ENCODE measurements at regions not wholly inside any gene's neighbourhood (a gene's known extent, or its start where the extent isn't known, plus 50 kb on each side); places are given as distances from the start of the nearest gene placed in this dataset.

- H3K9me3 ChIP-seq (ENCODE audit: control insufficient read depth, low read depth, low read length), result no peaks in the 10 kb centered on the region
- H3T11ph ChIP-seq (ENCODE audit: low read length), result no peak overlapping the region
- H3K18ac ChIP-seq (ENCODE audit: insufficient read length, low read depth, low read length), result no peak overlapping the region
- H2AFZ ChIP-seq (ENCODE audit: low read length), result no peak overlapping the region
- no peak overlapping the region for H3K9ac ChIP-seq (ENCODE audit: extremely low read depth, insufficient read length, low read length)
- no peak overlapping the region for H3K4ac ChIP-seq (ENCODE audit: low read depth, low read length)
- no peaks in the 10 kb centered on the region for H3K4me1 ChIP-seq (ENCODE audit: insufficient read depth, low read length)
- no peak overlapping the region for H2BK120ac ChIP-seq (ENCODE audit: low read depth, low read length, poor library complexity, severe bottlenecking)
- no peak overlapping the region for H3K4me2 ChIP-seq (ENCODE audit: insufficient read depth, insufficient read length, low read length)
- H3K79me1 ChIP-seq (ENCODE audit: insufficient read depth, low read depth, low read length, poor library complexity, severe bottlenecking), result no peaks in the 10 kb centered on the region
- H4K20me1 ChIP-seq (ENCODE audit: control insufficient read depth, insufficient read depth, insufficient read length), result no peaks in the 10 kb centered on the region
- no peak overlapping the region for H2BK12ac ChIP-seq (ENCODE audit: insufficient read length, low read depth, low read length)
- no peak overlapping the region for H4K91ac ChIP-seq (ENCODE audit: insufficient read length, low read depth, low read length)
- TF ChIP-seq, protein P1, sequence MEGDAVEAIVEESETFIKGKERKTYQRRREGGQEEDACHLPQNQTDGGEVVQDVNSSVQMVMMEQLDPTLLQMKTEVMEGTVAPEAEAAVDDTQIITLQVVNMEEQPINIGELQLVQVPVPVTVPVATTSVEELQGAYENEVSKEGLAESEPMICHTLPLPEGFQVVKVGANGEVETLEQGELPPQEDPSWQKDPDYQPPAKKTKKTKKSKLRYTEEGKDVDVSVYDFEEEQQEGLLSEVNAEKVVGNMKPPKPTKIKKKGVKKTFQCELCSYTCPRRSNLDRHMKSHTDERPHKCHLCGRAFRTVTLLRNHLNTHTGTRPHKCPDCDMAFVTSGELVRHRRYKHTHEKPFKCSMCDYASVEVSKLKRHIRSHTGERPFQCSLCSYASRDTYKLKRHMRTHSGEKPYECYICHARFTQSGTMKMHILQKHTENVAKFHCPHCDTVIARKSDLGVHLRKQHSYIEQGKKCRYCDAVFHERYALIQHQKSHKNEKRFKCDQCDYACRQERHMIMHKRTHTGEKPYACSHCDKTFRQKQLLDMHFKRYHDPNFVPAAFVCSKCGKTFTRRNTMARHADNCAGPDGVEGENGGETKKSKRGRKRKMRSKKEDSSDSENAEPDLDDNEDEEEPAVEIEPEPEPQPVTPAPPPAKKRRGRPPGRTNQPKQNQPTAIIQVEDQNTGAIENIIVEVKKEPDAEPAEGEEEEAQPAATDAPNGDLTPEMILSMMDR (conservative IDR thresholded peaks at IDR 0.05), result no peak
- no peak overlapping the region for H3K56ac ChIP-seq (ENCODE audit: insufficient read length, low read depth, low read length)
- no peaks in the 10 kb centered on the region for H3K23me2 ChIP-seq (ENCODE audit: insufficient read length, low read depth, low read length, poor library complexity, severe bottlenecking)
- Mint-ChIP-seq H3K27ac (no peak overlapping the region; a peak in 1 of 7 replicates), H3K36me3 (ENCODE audit: insufficient read depth in 1 of 3, low read depth in 3 of 3) (no peaks in the 10 kb centered on the region; a peak in 1 of 7 replicates), H3K4me1 (no peaks in the 10 kb centered on the region), H3K4me3 (no peak overlapping the region), H3K9me3 (peaks cover 0 to under 1% of the 10 kb centered on the region in 2 experiments; a peak in 4 of 5 replicates), H3K27me3 (ENCODE audit: low read depth) (no peaks in the 10 kb centered on the region)
- DNase-seq, result no peak
- H4K8ac ChIP-seq (replicated peaks; ENCODE audit: insufficient read length, low read depth, low read length), result no peak overlapping the region
- no peak overlapping the region for H4K5ac ChIP-seq (ENCODE audit: insufficient read length, low read depth, low read length)
- H3K27me3 ChIP-seq (ENCODE audit: insufficient read depth, low read length), result no peaks in the 10 kb centered on the region
- WGBS (ENCODE audit: extremely low coverage, insufficient read length, low lambda C conversion rate), result no CpG with 5 or more reads among the region's 1 CpG
- no peak overlapping the region for H2AK5ac ChIP-seq (ENCODE audit: insufficient read length, low read length)
- H2BK20ac ChIP-seq (ENCODE audit: low read depth, low read length, poor library complexity, severe bottlenecking), result no peak overlapping the region
- no peak overlapping the region for H3K23ac ChIP-seq (ENCODE audit: insufficient read length, low read depth, low read length)
- no peak overlapping the region for H2BK5ac ChIP-seq (ENCODE audit: insufficient read length, low read length)
- H2BK15ac ChIP-seq (ENCODE audit: low read depth, low read length), result no peak overlapping the region
- no peak overlapping the region for H3K27ac ChIP-seq (ENCODE audit: insufficient read length, low read depth, low read length)
- H3K14ac ChIP-seq (ENCODE audit: insufficient read depth, low read length), result no peak overlapping the region
- H3K79me2 ChIP-seq (ENCODE audit: insufficient read depth, low read length), result no peaks in the 10 kb centered on the region
Measured at GRCh38 chr6:153525998-153526397, 394.9 kb upstream of the RGS17 start.
